ENCODE measurements at regions not wholly inside any gene's neighbourhood (a gene's known extent, or its start where the extent isn't known, plus 50 kb on each side); places are given as distances from the start of the nearest gene placed in this dataset.

DNA sequence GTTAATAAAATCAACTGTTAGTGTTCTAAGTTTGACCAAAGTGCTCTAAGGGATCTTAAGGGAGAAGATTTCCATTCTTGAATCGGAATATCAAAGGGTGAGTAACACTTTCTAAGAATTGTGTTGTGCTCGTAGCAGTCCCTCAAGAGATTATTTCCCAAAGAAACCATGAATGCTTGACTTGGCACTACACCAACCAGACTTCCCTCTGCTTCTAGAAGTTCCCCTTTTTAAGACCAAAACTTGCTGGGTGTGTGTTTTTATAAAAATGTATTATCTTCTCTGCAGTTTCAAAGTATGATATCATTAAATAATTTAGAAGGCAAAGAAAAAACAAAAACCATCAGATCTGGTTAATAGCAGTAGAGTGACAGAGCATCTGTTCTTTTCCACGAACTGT is 522.0 kb upstream of the FAM98A start:
- Histone ChIP-seq H3K27me3 (no peaks in the 10 kb centered on the region), H3K4me3 (no peak overlapping the region), H3K36me3 (no peaks in the 10 kb centered on the region), H3K4me1 (no peaks in the 10 kb centered on the region), H3K9me3 (no peaks in the 10 kb centered on the region), H3K27ac (no peak overlapping the region)
- 13% methylated on average over 3 of the region's 3 CpGs for WGBS (ENCODE audit: insufficient coverage, low coverage, low lambda C conversion rate, missing lambda C conversion rate)
- ATAC-seq (no peak), DNase-seq (no peak)
- TF ChIP-seq POLR2A (IDR thresholded peaks at IDR 0.05) (no peak), CTCF (IDR thresholded peaks at IDR 0.05) (no peak)
- intact Hi-C loops (cut with DNase I): no loop called here

DNA sequence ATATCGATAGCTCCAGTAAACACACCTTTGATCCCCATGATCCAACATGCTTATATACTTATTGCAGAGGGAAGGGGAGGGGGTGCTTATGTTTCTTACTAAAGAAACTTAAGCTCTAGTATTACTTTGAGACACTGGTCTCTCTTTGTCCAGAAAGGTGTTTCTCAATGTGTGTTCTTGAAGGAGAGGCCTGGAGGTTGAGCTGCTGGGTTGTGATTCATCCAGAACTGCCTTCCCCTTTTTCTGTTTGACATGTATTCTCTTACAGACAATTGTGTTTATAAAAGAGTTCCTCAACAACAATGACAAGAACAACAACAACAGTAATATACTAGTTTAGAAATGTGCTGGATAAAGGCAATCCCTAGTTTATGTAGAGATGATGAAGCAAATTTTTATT is 516.0 kb upstream of the FAM98A start:
- 30% methylated on average over 1 of the region's 1 CpG for WGBS (ENCODE audit: insufficient coverage, low coverage, low lambda C conversion rate, missing lambda C conversion rate)
- TF ChIP-seq POLR2A (IDR thresholded peaks at IDR 0.05): no peak
- TF ChIP-seq CTCF (IDR thresholded peaks at IDR 0.05): no peak
- ATAC-seq (no peak), DNase-seq (no peak)
- intact Hi-C loops (cut with DNase I): no loop called here
- H3K4me1 ChIP-seq: no peaks in the 10 kb centered on the region
- H3K36me3 ChIP-seq: no peaks in the 10 kb centered on the region
- H3K27me3 ChIP-seq: no peaks in the 10 kb centered on the region
- no peak overlapping the region for H3K4me3 ChIP-seq
- H3K27ac ChIP-seq: no peak overlapping the region
- H3K9me3 ChIP-seq: no peaks in the 10 kb centered on the region

DNA sequence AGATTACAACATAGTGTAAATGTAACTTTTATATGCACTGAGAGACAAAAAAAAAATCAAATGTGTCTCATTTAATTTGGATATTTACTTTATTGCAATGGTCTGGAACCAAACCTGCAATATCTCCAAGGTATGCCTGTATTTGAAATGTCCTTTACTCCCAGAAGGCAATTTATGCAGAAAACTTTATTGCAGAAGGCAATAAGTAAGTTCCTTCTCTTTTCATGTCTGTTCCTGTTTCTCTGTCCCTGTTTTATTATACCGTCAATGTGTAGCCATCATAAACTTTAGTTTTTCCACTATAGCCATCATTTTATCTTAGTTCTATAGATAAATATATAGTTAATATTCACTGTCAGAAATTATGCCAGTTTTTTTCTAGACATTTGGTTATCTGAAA is 513.1 kb upstream of the FAM98A start:
- Histone ChIP-seq H3K4me1 (no peaks in the 10 kb centered on the region), H3K27me3 (no peaks in the 10 kb centered on the region), H3K27ac (no peak overlapping the region), H3K36me3 (no peaks in the 10 kb centered on the region), H3K4me3 (no peak overlapping the region), H3K9me3 (no peaks in the 10 kb centered on the region)
- ATAC-seq: no peak
- TF ChIP-seq CTCF (IDR thresholded peaks at IDR 0.05): no peak
- no peak for TF ChIP-seq POLR2A (IDR thresholded peaks at IDR 0.05)
- intact Hi-C loops (cut with DNase I): no loop called here
- WGBS (ENCODE audit: insufficient coverage, low coverage, low lambda C conversion rate, missing lambda C conversion rate): 25% methylated on average over 1 of the region's 1 CpG
- no peak for DNase-seq

DNA sequence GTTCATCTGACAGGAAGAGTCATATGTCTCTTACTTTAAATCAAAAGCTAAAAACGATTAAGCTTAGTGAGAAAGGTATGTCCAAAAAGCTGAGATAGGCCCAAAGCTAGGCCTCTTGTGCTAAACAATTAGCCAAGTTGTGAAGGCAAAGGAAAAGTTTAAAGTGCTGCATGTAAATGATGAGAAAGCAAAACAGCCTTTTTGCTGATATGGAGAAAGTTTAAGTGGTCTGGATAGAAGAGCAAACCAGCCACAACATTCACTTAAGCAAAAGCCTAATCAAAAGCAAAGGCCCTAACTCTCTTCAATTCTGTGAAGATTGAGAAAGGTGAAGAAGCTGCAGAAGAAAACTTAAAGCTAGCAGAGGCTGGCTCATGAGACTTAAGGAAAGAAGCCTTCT is 511.3 kb upstream of the FAM98A start:
- TF ChIP-seq CTCF (IDR thresholded peaks at IDR 0.05) (no peak), POLR2A (IDR thresholded peaks at IDR 0.05) (no peak)
- ATAC-seq: no peak
- H3K4me3 ChIP-seq: no peak overlapping the region
- no peaks in the 10 kb centered on the region for H3K27me3 ChIP-seq
- no peak for DNase-seq
- no peaks in the 10 kb centered on the region for H3K4me1 ChIP-seq
- no peaks in the 10 kb centered on the region for H3K9me3 ChIP-seq
- H3K36me3 ChIP-seq: no peaks in the 10 kb centered on the region
- WGBS (ENCODE audit: insufficient coverage, low coverage, low lambda C conversion rate, missing lambda C conversion rate): 62% methylated on average over 1 of the region's 1 CpG
- intact Hi-C loops (cut with DNase I): no loop called here
- H3K27ac ChIP-seq: no peak overlapping the region

- no peaks in the 10 kb centered on the region for H3K4me1 ChIP-seq
- DNase-seq: no peak
- no peak for TF ChIP-seq CTCF (IDR thresholded peaks at IDR 0.05)
- TF ChIP-seq POLR2A (IDR thresholded peaks at IDR 0.05): no peak
- no peaks in the 10 kb centered on the region for H3K27me3 ChIP-seq
- H3K27ac ChIP-seq: no peak overlapping the region
- intact Hi-C loops (cut with DNase I): no loop called here
- no peak for ATAC-seq
- no peaks in the 10 kb centered on the region for H3K36me3 ChIP-seq
- H3K4me3 ChIP-seq: no peak overlapping the region
- H3K9me3 ChIP-seq: no peaks in the 10 kb centered on the region
- WGBS (ENCODE audit: insufficient coverage, low coverage, low lambda C conversion rate, missing lambda C conversion rate): 30% methylated on average over 1 of the region's 1 CpG
Observed at GRCh38 chr2:34107811-34108210, 508.7 kb upstream of the FAM98A start.

Data from right lobe of liver (tissue), 6 donors.